ENCODE measurements at regions not wholly inside any gene's neighbourhood (a gene's known extent, or its start where the extent isn't known, plus 50 kb on each side); places are given as distances from the start of the nearest gene placed in this dataset.

- no peak for DNase-seq
- TF ChIP-seq POLR2A (IDR thresholded peaks at IDR 0.05; ENCODE audit: low read length) (no peak), GATA1 (IDR thresholded peaks at IDR 0.05; ENCODE audit: low read depth, low read length) (no peak)
Measured at GRCh38 chr4:98781641-98782357, 123.4 kb upstream of the TSPAN5 start.

GRCh38 chr4:98780926-98781325, 122.5 kb upstream of the TSPAN5 start:
- TF ChIP-seq POLR2A (IDR thresholded peaks at IDR 0.05; ENCODE audit: low read length) (no peak), GATA1 (IDR thresholded peaks at IDR 0.05; ENCODE audit: low read depth, low read length) (no peak)
- no peak for DNase-seq

- DNase-seq = no peak
Measured at GRCh38 chr4:98779088-98779487, 120.7 kb upstream of the TSPAN5 start.

GRCh38 chr4:98778206-98778605, 119.8 kb upstream of the TSPAN5 start:
- TF ChIP-seq POLR2A (IDR thresholded peaks at IDR 0.05; ENCODE audit: low read length) (no peak), GATA1 (IDR thresholded peaks at IDR 0.05; ENCODE audit: low read depth, low read length) (no peak)

More at GRCh38 chr4:98779088-98779487, 120.7 kb upstream of the TSPAN5 start:
- TF ChIP-seq GATA1 (IDR thresholded peaks at IDR 0.05; ENCODE audit: low read depth, low read length) (no peak), POLR2A (IDR thresholded peaks at IDR 0.05; ENCODE audit: low read length) (no peak)

GRCh38 chr4:98775672-98776071, 117.3 kb upstream of the TSPAN5 start:
- TF ChIP-seq GATA1 (IDR thresholded peaks at IDR 0.05; ENCODE audit: low read depth, low read length) = no peak
- TF ChIP-seq POLR2A (IDR thresholded peaks at IDR 0.05; ENCODE audit: low read length) = no peak
- DNase-seq = no peak

More at GRCh38 chr4:98778206-98778605, 119.8 kb upstream of the TSPAN5 start:
- DNase-seq = peak in 1 of 2 experiments; percentile 19

GRCh38 chr4:98773638-98774037, 115.2 kb upstream of the TSPAN5 start:
- DNase-seq = no peak
- TF ChIP-seq GATA1 (IDR thresholded peaks at IDR 0.05; ENCODE audit: low read depth, low read length) (no peak), POLR2A (IDR thresholded peaks at IDR 0.05; ENCODE audit: low read length) (no peak)

GRCh38 chr4:98771959-98772632, 113.7 kb upstream of the TSPAN5 start:
- no peak for DNase-seq
- TF ChIP-seq GATA1 (IDR thresholded peaks at IDR 0.05; ENCODE audit: low read depth, low read length) (no peak), POLR2A (IDR thresholded peaks at IDR 0.05; ENCODE audit: low read length) (no peak)

- no peak for DNase-seq
- TF ChIP-seq GATA1 (IDR thresholded peaks at IDR 0.05; ENCODE audit: low read depth, low read length) (no peak), POLR2A (IDR thresholded peaks at IDR 0.05; ENCODE audit: low read length) (no peak)
Measured at GRCh38 chr4:98765771-98766170, 107.4 kb upstream of the TSPAN5 start.

GRCh38 chr4:98758182-98758581, 99.8 kb upstream of the TSPAN5 start:
- no peak for DNase-seq
- TF ChIP-seq GATA1 (IDR thresholded peaks at IDR 0.05; ENCODE audit: low read depth, low read length) (no peak), POLR2A (IDR thresholded peaks at IDR 0.05; ENCODE audit: low read length) (no peak)

GRCh38 chr4:98754736-98755135, 96.3 kb upstream of the TSPAN5 start:
- DNase-seq = no peak
- TF ChIP-seq GATA1 (IDR thresholded peaks at IDR 0.05; ENCODE audit: low read depth, low read length) = no peak
- TF ChIP-seq POLR2A (IDR thresholded peaks at IDR 0.05; ENCODE audit: low read length) = no peak

GRCh38 chr4:98749206-98749605, 90.8 kb upstream of the TSPAN5 start:
- no peak for TF ChIP-seq POLR2A (IDR thresholded peaks at IDR 0.05; ENCODE audit: low read length)
- TF ChIP-seq GATA1 (IDR thresholded peaks at IDR 0.05; ENCODE audit: low read depth, low read length) = no peak
- no peak for DNase-seq

- TF ChIP-seq GATA1 (IDR thresholded peaks at IDR 0.05; ENCODE audit: low read depth, low read length) (no peak), POLR2A (IDR thresholded peaks at IDR 0.05; ENCODE audit: low read length) (no peak)
- no peak for DNase-seq
Measured at GRCh38 chr4:98748609-98749008, 90.2 kb upstream of the TSPAN5 start.

GRCh38 chr4:98747393-98748091, 89.1 kb upstream of the TSPAN5 start:
- no peak for DNase-seq

GRCh38 chr4:98746936-98747335, 88.5 kb upstream of the TSPAN5 start:
- TF ChIP-seq GATA1 (IDR thresholded peaks at IDR 0.05; ENCODE audit: low read depth, low read length) (no peak), POLR2A (IDR thresholded peaks at IDR 0.05; ENCODE audit: low read length) (no peak)
- no peak for DNase-seq

More at GRCh38 chr4:98747393-98748091, 89.1 kb upstream of the TSPAN5 start:
- TF ChIP-seq POLR2A (IDR thresholded peaks at IDR 0.05; ENCODE audit: low read length) (no peak), GATA1 (IDR thresholded peaks at IDR 0.05; ENCODE audit: low read depth, low read length) (no peak)
